ENCODE measurements at regions not wholly inside any gene's neighbourhood (a gene's known extent, or its start where the extent isn't known, plus 50 kb on each side); places are given as distances from the start of the nearest gene placed in this dataset.

- TF ChIP-seq BCLAF1 (IDR thresholded peaks at IDR 0.05) (no peak), IRF4 (IDR thresholded peaks at IDR 0.05; ENCODE audit: low read depth, low read length) (no peak), NR2F1 (conservative IDR thresholded peaks at IDR 0.05) (no peak), ASH2L (IDR thresholded peaks at IDR 0.05; ENCODE audit: borderline replicate concordance, low read depth) (no peak), NFXL1 (IDR thresholded peaks at IDR 0.05; ENCODE audit: borderline replicate concordance) (no peak), NFYA (IDR thresholded peaks at IDR 0.05; ENCODE audit: borderline replicate concordance, low read depth, low read length) (no peak), ZBTB33 (IDR thresholded peaks at IDR 0.05) (no peak), MXI1 (IDR thresholded peaks at IDR 0.05; ENCODE audit: low read depth, low read length) (no peak), CBX3 (IDR thresholded peaks at IDR 0.05; ENCODE audit: borderline replicate concordance, low read depth) (no peak)
Observed at GRCh38 chr3:146975476-146975875, 370.3 kb upstream of the PLSCR5 start (continued).

GRCh38 chr3:146975032-146975431 lies 369.9 kb upstream of the PLSCR5 start:
- H3K27me3 ChIP-seq (replicated peaks in 1 of 2; ENCODE audit: control insufficient read depth in 2 of 2, insufficient read depth in 2 of 2, low read length in 1 of 2), result no peaks in the 10 kb centered on the region
- H3K27ac ChIP-seq (ENCODE audit: control insufficient read depth, insufficient read depth), result no peak overlapping the region
- SMC1A ChIA-PET (ENCODE audit: uncharacterized antibody, unreplicated experiment), result no interaction called here
- H3K9ac ChIP-seq (ENCODE audit: control insufficient read depth, insufficient read depth, low read length), result no peak overlapping the region
- DNase-seq (ENCODE audit: low read depth, low spot score) (no peak), FAIRE-seq (no peak), ATAC-seq (no peak)
- POLR2A ChIA-PET, result no interaction called here
- CTCF ChIA-PET, result no interaction called here
- no peaks in the 10 kb centered on the region for H3K36me3 ChIP-seq (ENCODE audit: control insufficient read depth in 2 of 2, insufficient read depth in 2 of 2, low read length in 1 of 2)
- H3K9me3 ChIP-seq (replicated peaks; ENCODE audit: control insufficient read depth, insufficient read depth, low read length), result no peaks in the 10 kb centered on the region
- no peaks in the 10 kb centered on the region for H3K4me1 ChIP-seq (ENCODE audit: control insufficient read depth, insufficient read depth, low read length)
- H3K4me2 ChIP-seq (ENCODE audit: control insufficient read depth, insufficient read depth), result no peak overlapping the region
- WGBS (ENCODE audit: insufficient coverage, insufficient replicate concordance, low lambda C conversion rate, missing lambda C conversion rate), result 33% methylated on average over 1 of the region's 1 CpG
- no peak overlapping the region for H2AFZ ChIP-seq (ENCODE audit: control insufficient read depth, low read depth, low read length)
- TF ChIP-seq ATF3 (IDR thresholded peaks at IDR 0.05; ENCODE audit: borderline replicate concordance, extremely low read depth, low read depth, low read length), result no peak
- TF ChIP-seq CEBPB (IDR thresholded peaks at IDR 0.05; ENCODE audit: borderline replicate concordance in 1 of 2, low read depth in 2 of 2, low read length in 2 of 2), result no peak
- no peak for TF ChIP-seq STAT3 (IDR thresholded peaks at IDR 0.05; ENCODE audit: low read depth, low read length)
- no peak for TF ChIP-seq SREBF1 (IDR thresholded peaks at IDR 0.05; ENCODE audit: low read length)
- H3K4me3 ChIP-seq, result no peak overlapping the region
- in situ Hi-C loops (cut with MboI) (no loop called here), intact Hi-C loops (cut with micrococcal nuclease; ENCODE audit: unreplicated experiment) (no loop called here)
- BruUV-seq (replicated peaks), result no TSS peak
- H3K79me2 ChIP-seq (ENCODE audit: control insufficient read depth, insufficient read depth, low read length), result no peaks in the 10 kb centered on the region
- RAD21 ChIA-PET (ENCODE audit: unreplicated experiment), result no interaction called here
- H4K20me1 ChIP-seq (ENCODE audit: control insufficient read depth, insufficient read depth), result no peaks in the 10 kb centered on the region
